Activated CD4-positive, alpha-beta T cell treated with anti-CD3 and anti-CD28 coated beads, Interleukin-2, amount 10 ng/mL, durations not matched to agents 7 days and 5 days (primary cell): ENCODE measurements at regions not wholly inside any gene's neighbourhood (a gene's known extent, or its start where the extent isn't known, plus 50 kb on each side); places are given as distances from the start of the nearest gene placed in this dataset.

ENCODE experiments used
- CTCF ChIA-PET: fragments of 350-600 bp; sonication (Branson Sonifier 250); formaldehyde crosslinking; loops from one replicate; lab custom pipeline; 2021; ENCODE audit warnings: antibody characterized with exemption; lab: Charles Lee
- POLR2A ChIA-PET: fragments of 350-600 bp; sonication (Branson Sonifier 250); formaldehyde crosslinking; loops from one replicate; lab custom pipeline; 2021; ENCODE audit warnings: antibody characterized with exemption; lab: Charles Lee
- DNase-seq: peaks from one replicate; pipeline ENCODE4 v3.0.0-alpha.2; 2020
- H3K27ac Mint-ChIP-seq: one replicate; pipeline ENCODE4 v1.8.0; 2021; ENCODE audit warnings: mild to moderate bottlenecking, moderate library complexity, mixed read lengths
- H3K27me3 Mint-ChIP-seq: one replicate; pipeline ENCODE4 v1.8.0; 2021; ENCODE audit warnings: mixed read lengths
- H3K36me3 Mint-ChIP-seq: one replicate; pipeline ENCODE4 v1.8.0; 2021; ENCODE audit warnings: low read depth, mixed read lengths
- H3K4me1 Mint-ChIP-seq: one replicate; pipeline ENCODE4 v1.8.0; 2021; ENCODE audit warnings: mixed read lengths
- H3K4me3 Mint-ChIP-seq: one replicate; pipeline ENCODE4 v1.8.0; 2021; ENCODE audit warnings: mild to moderate bottlenecking, moderate library complexity, mixed read lengths
- H3K9me3 Mint-ChIP-seq: one replicate; pipeline ENCODE4 v1.8.0; 2021; ENCODE audit warnings: mixed read lengths

DNA sequence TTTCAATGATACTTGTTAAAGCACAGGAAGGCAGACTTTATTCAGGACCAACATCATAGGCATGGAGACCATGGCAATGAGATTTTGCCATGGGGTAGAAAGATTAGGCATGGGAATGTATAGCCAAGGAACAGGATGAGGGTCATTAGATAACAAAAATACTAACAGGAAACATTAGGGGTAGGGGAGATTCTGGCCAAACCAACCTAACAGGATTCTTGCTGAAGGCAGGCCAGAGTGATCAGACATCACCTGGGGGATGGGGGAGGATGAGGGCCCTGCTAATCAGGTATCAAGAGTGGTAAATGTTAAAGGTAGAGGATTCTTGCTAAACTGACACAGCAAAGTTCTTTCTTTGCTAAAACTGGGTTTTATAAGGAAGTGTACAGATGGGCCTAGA is 481.8 kb downstream of the ETS1 start:
- Mint-ChIP-seq H3K27ac (no peak overlapping the region), H3K4me3 (no peak overlapping the region), H3K36me3 (peaks cover 1% of the 10 kb centered on the region), H3K27me3 (peaks cover 9% of the 10 kb centered on the region), H3K4me1 (peaks cover 8% of the 10 kb centered on the region), H3K9me3 (peaks cover 19% of the 10 kb centered on the region)
- ChIA-PET CTCF (no interaction called here), POLR2A (no interaction called here)
- no peak for DNase-seq

- ChIA-PET CTCF (interaction anchor here (0.7 kb wide), 1 partner anchor 10 kb away, joined by 3 read pairs; no protein-coding TSS in a partner anchor), POLR2A (no interaction called here)
- DNase-seq = no peak
- Mint-ChIP-seq H3K4me3 (no peak overlapping the region), H3K36me3 (peaks cover 1% of the 10 kb centered on the region), H3K9me3 (peaks cover 14% of the 10 kb centered on the region), H3K27ac (no peak overlapping the region), H3K27me3 (peaks cover 3% of the 10 kb centered on the region), H3K4me1 (peaks cover 4% of the 10 kb centered on the region)
These were observed 484.0 kb downstream of the ETS1 start for GRCh38 chr11:128103278-128103873.

GRCh38 chr11:128098781-128099180 is 488.6 kb downstream of the ETS1 start:
- peaks cover 4% of the 10 kb centered on the region for H3K4me1 Mint-ChIP-seq
- ChIA-PET POLR2A (no interaction called here), CTCF (no interaction called here)
- H3K27me3 Mint-ChIP-seq = peaks cover 3% of the 10 kb centered on the region
- no peak overlapping the region for H3K4me3 Mint-ChIP-seq
- peaks cover 4% of the 10 kb centered on the region for H3K9me3 Mint-ChIP-seq
- DNase-seq = no peak
- H3K27ac Mint-ChIP-seq = no peak overlapping the region
- H3K36me3 Mint-ChIP-seq = no peaks in the 10 kb centered on the region

DNA sequence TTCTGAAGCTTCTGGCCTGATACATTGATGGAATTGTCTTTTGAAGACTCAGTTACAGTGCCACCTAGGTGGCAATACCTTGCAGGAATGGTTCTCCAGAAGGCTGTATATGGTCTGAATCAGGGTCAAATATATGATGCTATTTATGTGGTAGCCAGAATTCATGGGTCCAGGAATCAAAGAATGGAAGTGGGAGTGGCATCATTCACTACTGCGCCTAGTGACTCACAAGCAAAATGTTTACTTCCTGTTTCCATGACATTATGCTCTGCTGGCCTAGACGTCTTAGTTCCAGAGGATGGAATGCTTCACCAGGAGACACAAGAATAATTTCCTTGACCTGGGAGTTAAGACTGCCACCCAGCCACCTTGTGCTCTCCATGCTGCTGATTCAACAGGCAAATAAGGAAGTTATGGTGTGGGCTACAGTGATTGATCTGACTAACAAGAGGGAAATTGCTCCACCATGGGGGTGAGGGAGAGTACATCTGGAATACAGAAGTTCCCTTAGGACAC is 491.8 kb downstream of the ETS1 start:
- ChIA-PET CTCF (interaction anchor here (0.8 to 0.9 kb wide), 2 partner anchors 9 to 316 kb away, joined by 3 read pairs; no protein-coding TSS in a partner anchor), POLR2A (no interaction called here)
- peaks cover 2% of the 10 kb centered on the region for H3K27me3 Mint-ChIP-seq
- no peak for DNase-seq
- H3K27ac Mint-ChIP-seq = no peak overlapping the region
- peaks cover 4% of the 10 kb centered on the region for H3K9me3 Mint-ChIP-seq
- H3K4me3 Mint-ChIP-seq = no peak overlapping the region
- peaks cover 1% of the 10 kb centered on the region for H3K36me3 Mint-ChIP-seq
- peaks cover 4% of the 10 kb centered on the region for H3K4me1 Mint-ChIP-seq

- Mint-ChIP-seq H3K27me3 (peaks cover 2% of the 10 kb centered on the region), H3K9me3 (peaks cover 15% of the 10 kb centered on the region), H3K4me1 (peaks cover 4% of the 10 kb centered on the region), H3K27ac (no peak overlapping the region), H3K36me3 (peaks cover 1% of the 10 kb centered on the region), H3K4me3 (no peak overlapping the region)
- POLR2A ChIA-PET = no interaction called here
- DNase-seq = no peak
- CTCF ChIA-PET = interaction anchor here (1.3 kb wide), 1 partner anchor 10 kb away, joined by 3 read pairs; no protein-coding TSS in a partner anchor
These were observed 493.7 kb downstream of the ETS1 start for GRCh38 chr11:128093689-128094088.

- ChIA-PET POLR2A (no interaction called here), CTCF (no interaction called here)
- Mint-ChIP-seq H3K36me3 (peaks cover 1% of the 10 kb centered on the region), H3K27me3 (peaks cover 2% of the 10 kb centered on the region), H3K27ac (no peak overlapping the region), H3K4me3 (no peak overlapping the region), H3K4me1 (no peaks in the 10 kb centered on the region), H3K9me3 (peaks cover 13% of the 10 kb centered on the region)
- DNase-seq = no peak
These were observed 497.4 kb downstream of the ETS1 start for GRCh38 chr11:128089962-128090361.

GRCh38 chr11:128086794-128087193 is 500.6 kb downstream of the ETS1 start:
- no peak overlapping the region for H3K4me3 Mint-ChIP-seq
- no peak for DNase-seq
- ChIA-PET POLR2A (no interaction called here), CTCF (interaction anchor here (1.4 to 1.5 kb wide), 2 partner anchors 9 to 15 kb away, joined by 3 read pairs; no protein-coding TSS in a partner anchor)
- peaks cover 17% of the 10 kb centered on the region for H3K9me3 Mint-ChIP-seq
- H3K27me3 Mint-ChIP-seq = no peaks in the 10 kb centered on the region
- no peak overlapping the region for H3K27ac Mint-ChIP-seq
- peaks cover 2% of the 10 kb centered on the region for H3K4me1 Mint-ChIP-seq
- H3K36me3 Mint-ChIP-seq = peaks cover 3% of the 10 kb centered on the region

DNA sequence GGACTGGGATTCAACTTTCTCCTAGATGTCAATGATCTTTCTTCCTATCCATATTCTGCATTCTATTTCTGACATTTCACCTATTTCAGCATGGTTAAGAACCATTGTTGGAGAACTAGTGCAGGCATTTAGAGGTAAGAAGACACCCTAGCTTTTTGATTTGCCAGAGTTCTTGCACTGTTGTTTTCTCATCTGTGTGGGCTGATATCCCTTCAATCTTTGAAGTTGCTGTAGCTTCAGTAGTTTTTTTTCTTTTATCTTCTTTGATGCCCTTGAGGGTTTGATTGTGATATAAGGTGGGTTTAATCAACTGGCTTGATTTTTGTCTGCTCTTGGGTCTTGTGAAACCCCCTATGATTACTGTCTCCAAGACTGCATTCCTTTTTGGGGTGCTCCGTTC is 502.1 kb downstream of the ETS1 start:
- Mint-ChIP-seq H3K9me3 (peaks cover 15% of the 10 kb centered on the region), H3K4me3 (no peak overlapping the region), H3K4me1 (peaks cover 2% of the 10 kb centered on the region), H3K27ac (no peak overlapping the region), H3K27me3 (no peaks in the 10 kb centered on the region), H3K36me3 (peaks cover 1% of the 10 kb centered on the region)
- no peak for DNase-seq
- POLR2A ChIA-PET = no interaction called here
- CTCF ChIA-PET = no interaction called here

GRCh38 chr11:128082574-128082973 is 504.8 kb downstream of the ETS1 start:
- peaks cover 12% of the 10 kb centered on the region for H3K9me3 Mint-ChIP-seq
- POLR2A ChIA-PET = interaction anchor here (0.6 kb wide), 1 partner anchor 13 kb away, joined by 3 read pairs; no protein-coding TSS in a partner anchor
- H3K27me3 Mint-ChIP-seq = no peaks in the 10 kb centered on the region
- H3K27ac Mint-ChIP-seq = no peak overlapping the region
- H3K36me3 Mint-ChIP-seq = peaks cover 6% of the 10 kb centered on the region
- no peak overlapping the region for H3K4me3 Mint-ChIP-seq
- peaks cover 10% of the 10 kb centered on the region for H3K4me1 Mint-ChIP-seq
- CTCF ChIA-PET = no interaction called here
- no peak for DNase-seq

DNA sequence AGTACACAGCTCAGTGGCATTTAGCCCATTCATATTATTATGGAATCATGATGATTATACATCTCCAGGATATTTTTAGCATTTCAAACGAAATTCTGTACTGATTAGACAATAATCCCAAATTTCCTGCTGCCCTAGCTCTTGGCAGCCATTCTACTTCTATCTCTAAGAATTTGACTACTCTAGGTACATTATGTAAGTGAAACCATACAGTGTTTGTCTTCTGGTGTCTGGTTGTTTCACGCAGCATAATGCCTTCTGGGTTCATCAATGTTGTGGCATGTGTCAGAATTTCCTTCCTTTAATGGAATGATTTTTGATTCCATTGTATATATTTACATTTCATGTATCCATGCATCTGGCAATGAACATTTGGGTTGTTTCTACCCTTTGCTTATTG is 517.7 kb downstream of the ETS1 start:
- CTCF ChIA-PET = interaction anchor here (0.9 kb wide), 2 partner anchors 30 to 103 kb away, joined by 3 read pairs; no protein-coding TSS in a partner anchor
- DNase-seq = no peak
- H3K4me3 Mint-ChIP-seq = no peak overlapping the region
- POLR2A ChIA-PET = interaction anchor here (0.6 kb wide), 1 partner anchor 13 kb away, joined by 3 read pairs; no protein-coding TSS in a partner anchor
- no peaks in the 10 kb centered on the region for H3K4me1 Mint-ChIP-seq
- H3K27me3 Mint-ChIP-seq = no peaks in the 10 kb centered on the region
- peaks cover 2% of the 10 kb centered on the region for H3K36me3 Mint-ChIP-seq
- H3K9me3 Mint-ChIP-seq = peaks cover 9% of the 10 kb centered on the region
- no peak overlapping the region for H3K27ac Mint-ChIP-seq

- Mint-ChIP-seq H3K27me3 (peaks cover 3% of the 10 kb centered on the region), H3K4me1 (no peaks in the 10 kb centered on the region), H3K9me3 (peaks cover 20% of the 10 kb centered on the region), H3K4me3 (no peak overlapping the region), H3K27ac (peak overlapping the region; percentile 15), H3K36me3 (peaks cover 3% of the 10 kb centered on the region)
- no peak for DNase-seq
- ChIA-PET POLR2A (no interaction called here), CTCF (interaction anchor here (1.6 kb wide), 1 partner anchor 8 kb away, joined by 4 read pairs; no protein-coding TSS in a partner anchor)
These were observed 519.6 kb downstream of the ETS1 start for GRCh38 chr11:128067780-128068179.

DNA sequence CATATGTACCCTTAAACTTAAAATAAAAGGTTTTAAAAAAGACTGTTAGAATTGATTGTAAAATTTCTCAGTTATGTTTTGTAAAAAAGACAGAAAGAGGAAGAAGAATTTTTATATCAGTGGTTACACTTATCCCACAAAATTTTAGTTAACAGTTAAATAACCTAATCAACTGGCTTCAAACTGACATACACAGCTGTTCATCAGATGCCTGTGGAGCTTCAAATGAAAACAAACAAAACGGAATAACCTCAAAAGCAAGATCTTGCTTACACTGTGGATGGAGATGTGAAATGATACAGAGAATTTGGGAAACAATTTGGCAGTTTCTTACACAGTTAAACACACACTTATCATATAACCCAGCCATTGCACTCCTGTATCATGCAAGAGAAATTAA is 521.0 kb downstream of the ETS1 start:
- peaks cover 3% of the 10 kb centered on the region for H3K36me3 Mint-ChIP-seq
- peaks cover 20% of the 10 kb centered on the region for H3K9me3 Mint-ChIP-seq
- H3K4me3 Mint-ChIP-seq = no peak overlapping the region
- H3K27me3 Mint-ChIP-seq = peaks cover 3% of the 10 kb centered on the region
- ChIA-PET CTCF (no interaction called here), POLR2A (no interaction called here)
- peaks cover 2% of the 10 kb centered on the region for H3K4me1 Mint-ChIP-seq
- H3K27ac Mint-ChIP-seq = no peak overlapping the region
- no peak for DNase-seq

GRCh38 chr11:128061281-128061871 is 526.0 kb downstream of the ETS1 start:
- Mint-ChIP-seq H3K4me3 (no peak overlapping the region), H3K9me3 (peaks cover 11% of the 10 kb centered on the region), H3K36me3 (peaks cover 3% of the 10 kb centered on the region), H3K4me1 (peaks cover 5% of the 10 kb centered on the region), H3K27me3 (peaks cover 3% of the 10 kb centered on the region), H3K27ac (no peak overlapping the region)
- CTCF ChIA-PET = interaction anchor here (1.0 to 1.2 kb wide), 2 partner anchors 11 to 569 kb away, joined by 3 to 5 read pairs; no protein-coding TSS in a partner anchor
- POLR2A ChIA-PET = no interaction called here
- no peak for DNase-seq
